Liver (tissue), 8 donors: ENCODE measurements at regions not wholly inside any gene's neighbourhood (a gene's known extent, or its start where the extent isn't known, plus 50 kb on each side); places are given as distances from the start of the nearest gene placed in this dataset.

Experiments
- DNase-seq: peaks from one replicate; pipeline ENCODE4 v3.0.0-alpha.2; 2017; ENCODE audit warnings: low spot score
- H3K27ac ChIP-seq, 2 donors: one replicate each; pipeline ENCODE4 v1.7.0; 2013; ENCODE audit warnings: inconsistent platforms in 2 of 2, low read length in 2 of 2, control low read depth in 1 of 2, low read depth in 1 of 2, mild to moderate bottlenecking in 1 of 2
- H3K27me3 ChIP-seq, 4 donors: one replicate each; pipeline versions ENCODE4 v1.6.1 to v1.7.0; 2013; ENCODE audit warnings: low read length in 3 of 4, inconsistent platforms in 1 of 4, mild to moderate bottlenecking in 1 of 4, moderate library complexity in 1 of 4; ENCODE audit not compliant: control insufficient read depth in 4 of 4, insufficient read depth in 4 of 4
- H3K36me3 ChIP-seq, 4 donors: one replicate each; pipeline versions ENCODE4 v1.6.1 to v1.7.0; 2013; ENCODE audit warnings: low read length in 3 of 4, mild to moderate bottlenecking in 3 of 4, low read depth in 1 of 4, moderate library complexity in 1 of 4; ENCODE audit not compliant: control insufficient read depth in 4 of 4, insufficient read depth in 3 of 4
- H3K4me1 ChIP-seq, 4 donors: one replicate each; pipeline versions ENCODE4 v1.6.1 to v1.7.0; 2013; ENCODE audit warnings: low read length in 3 of 4, mild to moderate bottlenecking in 3 of 4, moderate library complexity in 1 of 4; ENCODE audit not compliant: control insufficient read depth in 4 of 4, insufficient read depth in 4 of 4
- H3K4me3 ChIP-seq, 3 donors: one replicate each; pipeline versions ENCODE4 v1.6.1 to v1.7.0; 2013; ENCODE audit warnings: low read length in 3 of 3, control low read depth in 1 of 3, low read depth in 1 of 3, mild to moderate bottlenecking in 1 of 3
- H3K9ac ChIP-seq, 2 donors: one replicate each; pipeline ENCODE4 v1.7.0; 2013; ENCODE audit warnings: low read length in 2 of 2, mild to moderate bottlenecking in 2 of 2, moderate library complexity in 2 of 2, control low read depth in 1 of 2, low read depth in 1 of 2
- H3K9me3 ChIP-seq, 4 donors: one replicate each; pipeline versions ENCODE4 v1.6.1 to v1.7.0; 2013; ENCODE audit warnings: low read length in 3 of 4; ENCODE audit not compliant: control insufficient read depth in 4 of 4
- EGR1 ChIP-seq, 2 donors: IDR thresholded peaks; 2 replicates each; pipeline ENCODE4 v1.6.1; 2016 to 2018; ENCODE audit warnings: antibody characterized with exemption in 2 of 2, low read depth in 2 of 2
- FOXA1 ChIP-seq: IDR thresholded peaks from 2 replicates; pipeline ENCODE4 v1.6.1; 2016; ENCODE audit warnings: antibody characterized with exemption
- FOXA2 ChIP-seq: IDR thresholded peaks from 2 replicates; pipeline ENCODE4 v1.6.1; 2016; ENCODE audit warnings: antibody characterized with exemption
- GABPA ChIP-seq, 2 donors: IDR thresholded peaks in 1 of 2; conservative IDR thresholded peaks in 1 of 2; 2 replicates each; pipeline ENCODE4 v1.6.1; 2016; ENCODE audit warnings: antibody characterized with exemption in 2 of 2, mild to moderate bottlenecking in 1 of 2, moderate library complexity in 1 of 2
- HNF4A ChIP-seq, 2 donors: conservative IDR thresholded peaks; 2 replicates each; pipeline ENCODE4 v1.6.1; 2016; ENCODE audit warnings: antibody characterized with exemption in 2 of 2, mild to moderate bottlenecking in 2 of 2
- HNF4G ChIP-seq: IDR thresholded peaks from 2 replicates; pipeline ENCODE4 v1.6.1; 2016; ENCODE audit warnings: antibody characterized with exemption
- JUND ChIP-seq, 2 donors: IDR thresholded peaks; 2 replicates each; pipeline ENCODE4 v1.6.1; 2016; ENCODE audit warnings: antibody characterized with exemption in 2 of 2
- NR2F2 ChIP-seq: IDR thresholded peaks from 2 replicates; pipeline ENCODE4 v1.6.1; 2016; ENCODE audit warnings: antibody characterized with exemption
- RAD21 ChIP-seq, 2 donors: IDR thresholded peaks; 2 replicates each; pipeline ENCODE4 v1.6.1; 2016; ENCODE audit warnings: antibody characterized with exemption in 2 of 2, mild to moderate bottlenecking in 2 of 2
- RXRA ChIP-seq, 2 donors: IDR thresholded peaks; 2 replicates each; pipeline ENCODE4 v1.6.1; 2017 to 2018; ENCODE audit warnings: antibody characterized with exemption in 2 of 2, mild to moderate bottlenecking in 1 of 2
- SP1 ChIP-seq: IDR thresholded peaks from 2 replicates; pipeline ENCODE4 v1.6.1; 2018; ENCODE audit warnings: antibody characterized with exemption, mild to moderate bottlenecking
- TAF1 ChIP-seq: conservative IDR thresholded peaks from 2 replicates; pipeline ENCODE4 v1.6.1; 2016; ENCODE audit warnings: antibody characterized with exemption, mild to moderate bottlenecking
- YY1 ChIP-seq: IDR thresholded peaks from 2 replicates; pipeline ENCODE4 v1.6.1; 2016; ENCODE audit warnings: antibody characterized with exemption, mild to moderate bottlenecking
- WGBS: extraction: QIAGEN DNeasy Blood & Tissue Kit; methylation state at CpG from one replicate; pipeline ENCODE4 v1.1.7; 2013; 5-methylcytosine and 5-hydroxymethylcytosine counted together
- TF ChIP-seq, protein P1 (sequence below): IDR thresholded peaks from 2 replicates; pipeline ENCODE4 v1.6.1; 2016; ENCODE audit warnings: antibody characterized with exemption
- TF ChIP-seq, protein P2 (sequence below): IDR thresholded peaks from 2 replicates; pipeline ENCODE4 v1.6.1; 2016; ENCODE audit warnings: antibody characterized with exemption
- TF ChIP-seq, protein P3 (sequence below): fragments of 150-350 bp; IDR thresholded peaks from 2 replicates; pipeline ENCODE4 v1.5.1; 2017; ENCODE audit warnings: improper control_type of control experiment, low read depth, low read length; ENCODE audit not compliant: missing input control
- TF ChIP-seq, protein P4 (sequence below): IDR thresholded peaks from 2 replicates; pipeline ENCODE4 v1.6.1; 2016; ENCODE audit warnings: antibody characterized with exemption
- TF ChIP-seq, protein P5 (sequence below): IDR thresholded peaks from 2 replicates; pipeline ENCODE4 v1.6.1; 2016; ENCODE audit warnings: antibody characterized with exemption, mild to moderate bottlenecking
- donor health status: healthy.
- donor health status: healthy.
- donor health status: healthy.
- donor health status: healthy.
- donor health status: healthy.

DNA sequence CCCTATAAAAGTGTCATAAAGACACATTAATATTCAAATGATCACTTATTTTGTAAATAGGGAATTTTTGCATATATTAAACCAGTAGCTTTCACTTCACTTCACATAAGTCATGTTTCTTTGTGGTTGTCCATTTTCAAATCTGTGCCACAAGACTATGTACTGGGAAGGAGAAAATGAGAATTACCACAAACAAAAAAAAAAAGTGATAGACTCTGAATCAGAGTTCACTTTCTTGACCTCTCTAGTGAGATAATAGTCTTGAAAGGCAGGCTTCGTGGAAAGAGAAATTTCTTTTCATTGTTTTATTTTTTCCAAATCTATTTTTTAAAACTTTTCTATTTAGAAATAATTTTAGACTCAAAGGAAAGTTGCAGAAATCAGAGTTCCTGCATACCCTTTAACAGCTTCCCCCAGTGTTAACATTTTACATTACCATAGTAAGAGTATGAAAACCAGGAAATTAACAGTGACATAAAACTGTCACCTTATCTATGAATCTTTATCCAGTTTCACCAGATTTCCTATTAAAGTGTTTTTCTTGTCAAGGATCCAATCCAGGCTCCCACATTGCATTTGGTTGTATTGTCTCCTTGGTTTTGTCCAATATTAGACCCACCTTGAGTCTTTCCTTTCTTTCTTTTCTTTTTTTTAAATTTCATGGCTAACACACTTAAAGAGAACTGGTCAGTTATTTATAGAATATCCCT lies 215.4 kb upstream of the PGRMC2 start:
- H3K27ac ChIP-seq: no peak overlapping the region
- TF ChIP-seq GABPA (IDR thresholded peaks at IDR 0.05 in 1 of 2, conservative IDR thresholded peaks at IDR 0.05 in 1 of 2) (no peak), JUND (IDR thresholded peaks at IDR 0.05) (no peak), NR2F2 (no peak), HNF4A (conservative IDR thresholded peaks at IDR 0.05) (no peak), HNF4G (no peak), FOXA2 (no peak), SP1 (no peak), EGR1 (IDR thresholded peaks at IDR 0.05; ENCODE audit: low read depth in 2 of 2) (no peak), RXRA (IDR thresholded peaks at IDR 0.05) (no peak), RAD21 (IDR thresholded peaks at IDR 0.05) (no peak), YY1 (no peak), FOXA1 (no peak), TAF1 (no peak)
- TF ChIP-seq, protein P1, sequence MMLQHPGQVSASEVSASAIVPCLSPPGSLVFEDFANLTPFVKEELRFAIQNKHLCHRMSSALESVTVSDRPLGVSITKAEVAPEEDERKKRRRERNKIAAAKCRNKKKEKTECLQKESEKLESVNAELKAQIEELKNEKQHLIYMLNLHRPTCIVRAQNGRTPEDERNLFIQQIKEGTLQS: no peak
- TF ChIP-seq, protein P2, sequence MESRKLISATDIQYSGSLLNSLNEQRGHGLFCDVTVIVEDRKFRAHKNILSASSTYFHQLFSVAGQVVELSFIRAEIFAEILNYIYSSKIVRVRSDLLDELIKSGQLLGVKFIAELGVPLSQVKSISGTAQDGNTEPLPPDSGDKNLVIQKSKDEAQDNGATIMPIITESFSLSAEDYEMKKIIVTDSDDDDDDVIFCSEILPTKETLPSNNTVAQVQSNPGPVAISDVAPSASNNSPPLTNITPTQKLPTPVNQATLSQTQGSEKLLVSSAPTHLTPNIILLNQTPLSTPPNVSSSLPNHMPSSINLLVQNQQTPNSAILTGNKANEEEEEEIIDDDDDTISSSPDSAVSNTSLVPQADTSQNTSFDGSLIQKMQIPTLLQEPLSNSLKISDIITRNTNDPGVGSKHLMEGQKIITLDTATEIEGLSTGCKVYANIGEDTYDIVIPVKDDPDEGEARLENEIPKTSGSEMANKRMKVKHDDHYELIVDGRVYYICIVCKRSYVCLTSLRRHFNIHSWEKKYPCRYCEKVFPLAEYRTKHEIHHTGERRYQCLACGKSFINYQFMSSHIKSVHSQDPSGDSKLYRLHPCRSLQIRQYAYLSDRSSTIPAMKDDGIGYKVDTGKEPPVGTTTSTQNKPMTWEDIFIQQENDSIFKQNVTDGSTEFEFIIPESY: no peak
- TF ChIP-seq, protein P3, sequence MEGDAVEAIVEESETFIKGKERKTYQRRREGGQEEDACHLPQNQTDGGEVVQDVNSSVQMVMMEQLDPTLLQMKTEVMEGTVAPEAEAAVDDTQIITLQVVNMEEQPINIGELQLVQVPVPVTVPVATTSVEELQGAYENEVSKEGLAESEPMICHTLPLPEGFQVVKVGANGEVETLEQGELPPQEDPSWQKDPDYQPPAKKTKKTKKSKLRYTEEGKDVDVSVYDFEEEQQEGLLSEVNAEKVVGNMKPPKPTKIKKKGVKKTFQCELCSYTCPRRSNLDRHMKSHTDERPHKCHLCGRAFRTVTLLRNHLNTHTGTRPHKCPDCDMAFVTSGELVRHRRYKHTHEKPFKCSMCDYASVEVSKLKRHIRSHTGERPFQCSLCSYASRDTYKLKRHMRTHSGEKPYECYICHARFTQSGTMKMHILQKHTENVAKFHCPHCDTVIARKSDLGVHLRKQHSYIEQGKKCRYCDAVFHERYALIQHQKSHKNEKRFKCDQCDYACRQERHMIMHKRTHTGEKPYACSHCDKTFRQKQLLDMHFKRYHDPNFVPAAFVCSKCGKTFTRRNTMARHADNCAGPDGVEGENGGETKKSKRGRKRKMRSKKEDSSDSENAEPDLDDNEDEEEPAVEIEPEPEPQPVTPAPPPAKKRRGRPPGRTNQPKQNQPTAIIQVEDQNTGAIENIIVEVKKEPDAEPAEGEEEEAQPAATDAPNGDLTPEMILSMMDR: no peak
- TF ChIP-seq, protein P4, sequence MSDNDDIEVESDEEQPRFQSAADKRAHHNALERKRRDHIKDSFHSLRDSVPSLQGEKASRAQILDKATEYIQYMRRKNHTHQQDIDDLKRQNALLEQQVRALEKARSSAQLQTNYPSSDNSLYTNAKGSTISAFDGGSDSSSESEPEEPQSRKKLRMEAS: no peak
- TF ChIP-seq, protein P5, sequence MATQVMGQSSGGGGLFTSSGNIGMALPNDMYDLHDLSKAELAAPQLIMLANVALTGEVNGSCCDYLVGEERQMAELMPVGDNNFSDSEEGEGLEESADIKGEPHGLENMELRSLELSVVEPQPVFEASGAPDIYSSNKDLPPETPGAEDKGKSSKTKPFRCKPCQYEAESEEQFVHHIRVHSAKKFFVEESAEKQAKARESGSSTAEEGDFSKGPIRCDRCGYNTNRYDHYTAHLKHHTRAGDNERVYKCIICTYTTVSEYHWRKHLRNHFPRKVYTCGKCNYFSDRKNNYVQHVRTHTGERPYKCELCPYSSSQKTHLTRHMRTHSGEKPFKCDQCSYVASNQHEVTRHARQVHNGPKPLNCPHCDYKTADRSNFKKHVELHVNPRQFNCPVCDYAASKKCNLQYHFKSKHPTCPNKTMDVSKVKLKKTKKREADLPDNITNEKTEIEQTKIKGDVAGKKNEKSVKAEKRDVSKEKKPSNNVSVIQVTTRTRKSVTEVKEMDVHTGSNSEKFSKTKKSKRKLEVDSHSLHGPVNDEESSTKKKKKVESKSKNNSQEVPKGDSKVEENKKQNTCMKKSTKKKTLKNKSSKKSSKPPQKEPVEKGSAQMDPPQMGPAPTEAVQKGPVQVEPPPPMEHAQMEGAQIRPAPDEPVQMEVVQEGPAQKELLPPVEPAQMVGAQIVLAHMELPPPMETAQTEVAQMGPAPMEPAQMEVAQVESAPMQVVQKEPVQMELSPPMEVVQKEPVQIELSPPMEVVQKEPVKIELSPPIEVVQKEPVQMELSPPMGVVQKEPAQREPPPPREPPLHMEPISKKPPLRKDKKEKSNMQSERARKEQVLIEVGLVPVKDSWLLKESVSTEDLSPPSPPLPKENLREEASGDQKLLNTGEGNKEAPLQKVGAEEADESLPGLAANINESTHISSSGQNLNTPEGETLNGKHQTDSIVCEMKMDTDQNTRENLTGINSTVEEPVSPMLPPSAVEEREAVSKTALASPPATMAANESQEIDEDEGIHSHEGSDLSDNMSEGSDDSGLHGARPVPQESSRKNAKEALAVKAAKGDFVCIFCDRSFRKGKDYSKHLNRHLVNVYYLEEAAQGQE: no peak
- no peaks in the 10 kb centered on the region for H3K4me1 ChIP-seq
- H3K27me3 ChIP-seq: no peaks in the 10 kb centered on the region
- H3K4me3 ChIP-seq: no peak overlapping the region
- peaks cover 0 to 2% (median 0%) of the 10 kb centered on the region in 4 donors for H3K9me3 ChIP-seq
- no peaks in the 10 kb centered on the region for H3K36me3 ChIP-seq
- H3K9ac ChIP-seq: no peak overlapping the region
- DNase-seq: no peak
- WGBS: 64% methylated on average over 1 of the region's 1 CpG
